GM12878 (cell line): ENCODE measurements at regions not wholly inside any gene's neighbourhood (a gene's known extent, or its start where the extent isn't known, plus 50 kb on each side); places are given as distances from the start of the nearest gene placed in this dataset.

Experiments used
- ATAC-seq: fragments of 200-7000 bp; cut with Tn5 transposase; 3 replicates; pipeline ENCODE4 v1.9.1; 2020; ENCODE audit warnings: mild to moderate bottlenecking, moderate library complexity
- BruUV-seq: library from RNA; stranded (reverse); fragments of 400-500 nt; replicated peaks from 2 replicates; lab custom pipeline; 2021; lab: Mats Ljungman, UMichigan
- CTCF ChIA-PET: fragments of 300-600 bp; sonication (Branson Sonifier 250); formaldehyde crosslinking; extraction: SDS; loops from one replicate; lab custom pipeline; 2021; ENCODE audit warnings: inconsistent platforms; lab: Yijun Ruan, JAX
- POLR2A ChIA-PET: fragments of 350-600 bp; formaldehyde crosslinking; extraction: SDS; loops from one replicate; lab custom pipeline; 2021; ENCODE audit warnings: inconsistent platforms; lab: Charles Lee
- RAD21 ChIA-PET: fragments of 300-600 bp; sonication (Branson Sonifier 250); formaldehyde crosslinking; loops from one replicate; lab custom pipeline; 2023; ENCODE audit warnings: antibody characterized with exemption; ENCODE audit not compliant: unreplicated experiment; lab: Charles Lee
- SMC1A ChIA-PET: fragments of 300-600 bp; sonication (Branson Sonifier 250); formaldehyde crosslinking; loops from one replicate; lab custom pipeline; 2023; ENCODE audit not compliant: unreplicated experiment, uncharacterized antibody; lab: Charles Lee
- DNase-seq: peaks from one replicate; pipeline ENCODE4 v3.0.0-alpha.2; 2011; ENCODE audit warnings: low read depth, low spot score
- FAIRE-seq: peaks from 3 replicates; lab custom pipeline; 2011; peaks lifted over from hg19 to GRCh38; lab: Jason Lieb, UNC
- H2AFZ ChIP-seq: 2 replicates; pipeline ENCODE4 v1.6.0; 2011; ENCODE audit warnings: low read depth, low read length, control low read depth; ENCODE audit not compliant: control insufficient read depth
- H3K27ac ChIP-seq: 2 replicates; pipeline ENCODE4 v1.5.1; 2011; ENCODE audit warnings: control low read depth; ENCODE audit not compliant: control insufficient read depth, insufficient read depth
- H3K27me3 ChIP-seq, 2 experiments: replicated peaks in 1 of 2; 2 replicates each; pipeline versions ENCODE4 v1.6.0 to v1.6.1; 2011; ENCODE audit warnings: low read length in 1 of 2; ENCODE audit not compliant: control insufficient read depth in 2 of 2, insufficient read depth in 2 of 2
- H3K36me3 ChIP-seq, 2 experiments: 2 replicates each; pipeline ENCODE4 v1.5.1; 2011; ENCODE audit warnings: low read length in 1 of 2; ENCODE audit not compliant: control insufficient read depth in 2 of 2, insufficient read depth in 2 of 2
- H3K4me1 ChIP-seq: 2 replicates; pipeline ENCODE4 v1.6.1; 2011; ENCODE audit warnings: mild to moderate bottlenecking, low read length, moderate library complexity, mixed read lengths; ENCODE audit not compliant: control insufficient read depth, insufficient read depth
- H3K4me2 ChIP-seq: 2 replicates; pipeline ENCODE4 v1.6.0; 2011; ENCODE audit warnings: control low read depth; ENCODE audit not compliant: control insufficient read depth, insufficient read depth
- H3K4me3 ChIP-seq: fragments of 200-600 bp; sonication (generic); 2 replicates; pipeline ENCODE4 v1.5.1; 2016
- H3K79me2 ChIP-seq: 2 replicates; pipeline ENCODE4 v1.6.0; 2011; ENCODE audit warnings: low read length; ENCODE audit not compliant: control insufficient read depth, insufficient read depth
- H3K9ac ChIP-seq: 2 replicates; pipeline ENCODE4 v1.8.0; 2011; ENCODE audit warnings: low read length, control low read depth, mixed read lengths; ENCODE audit not compliant: control insufficient read depth, insufficient read depth
- H3K9me3 ChIP-seq: replicated peaks from 3 replicates; pipeline ENCODE4 v1.5.1; 2011; ENCODE audit warnings: mild to moderate bottlenecking, low read length; ENCODE audit not compliant: control insufficient read depth, insufficient read depth
- H4K20me1 ChIP-seq: 2 replicates; pipeline ENCODE4 v1.6.0; 2011; ENCODE audit not compliant: control insufficient read depth, insufficient read depth
- ASH2L ChIP-seq: fragments of 300-600, 200-600 bp; sonication (generic); IDR thresholded peaks from 2 replicates; pipeline ENCODE4 v1.6.1; 2017; ENCODE audit warnings: low read depth, mild to moderate bottlenecking, borderline replicate concordance
- BACH1 ChIP-seq: fragments of 450-650 bp; IDR thresholded peaks from 2 replicates; pipeline ENCODE4 v1.6.1; 2017; ENCODE audit warnings: mild to moderate bottlenecking, borderline replicate concordance
- CUX1 ChIP-seq: IDR thresholded peaks from 2 replicates; pipeline ENCODE4 v1.6.1; 2012; ENCODE audit warnings: improper control_type of control experiment, low read depth, low read length; ENCODE audit not compliant: insufficient replicate concordance
- EED ChIP-seq: sonication (generic); IDR thresholded peaks from 2 replicates; pipeline ENCODE4 v1.6.1; 2016; ENCODE audit warnings: antibody characterized with exemption, low read depth
- EP300 ChIP-seq, 2 experiments: fragments of 150-350 bp in 1 of 2; IDR thresholded peaks; 2 replicates each; pipeline ENCODE4 v1.6.1; 2011 to 2012; ENCODE audit warnings: low read depth in 2 of 2, low read length in 2 of 2, borderline replicate concordance in 1 of 2, improper control_type of control experiment in 1 of 2, inconsistent platforms in 1 of 2; ENCODE audit not compliant: control insufficient read depth in 1 of 2
- ESRRA ChIP-seq: IDR thresholded peaks from 2 replicates; pipeline ENCODE4 v1.6.1; 2012; ENCODE audit warnings: mild to moderate bottlenecking, low read length, improper control_type of control experiment
- EZH2 ChIP-seq: IDR thresholded peaks from 2 replicates; pipeline ENCODE4 v1.6.1; 2012; ENCODE audit warnings: low read depth, mild to moderate bottlenecking, control low read depth, inconsistent platforms, low read length, borderline replicate concordance; ENCODE audit not compliant: control insufficient read depth
- HCFC1 ChIP-seq: fragments of 150-350 bp; IDR thresholded peaks from 2 replicates; pipeline ENCODE4 v1.6.1; 2014; ENCODE audit warnings: low read length
- HDAC2 ChIP-seq: fragments of 200-600 bp; sonication (generic); IDR thresholded peaks from 2 replicates; pipeline ENCODE4 v1.6.1; 2017
- LARP7 ChIP-seq: fragments of 450-650 bp; IDR thresholded peaks from 2 replicates; pipeline ENCODE4 v1.6.1; 2017; ENCODE audit warnings: mild to moderate bottlenecking
- NR2F1 ChIP-seq: fragments of 450-650 bp; conservative IDR thresholded peaks from 2 replicates; pipeline ENCODE4 v1.6.1; 2017; ENCODE audit warnings: mild to moderate bottlenecking
- PKNOX1 ChIP-seq: fragments of 450-650 bp; IDR thresholded peaks from 2 replicates; pipeline ENCODE4 v1.6.1; 2016; ENCODE audit warnings: mild to moderate bottlenecking
- RUNX3 ChIP-seq: IDR thresholded peaks from 2 replicates; pipeline ENCODE4 v1.6.1; 2012; ENCODE audit warnings: low read length, inconsistent platforms
- SRF ChIP-seq, 2 experiments: IDR thresholded peaks; 2 replicates each; pipeline ENCODE4 v1.6.1; 2011; ENCODE audit warnings: low read depth in 2 of 2, low read length in 2 of 2, mild to moderate bottlenecking in 1 of 2, moderate library complexity in 1 of 2
- TBL1XR1 ChIP-seq: IDR thresholded peaks from 2 replicates; pipeline ENCODE4 v1.6.1; 2012; ENCODE audit warnings: low read depth, low read length, improper control_type of control experiment
- ZBED1 ChIP-seq: IDR thresholded peaks from 2 replicates; pipeline ENCODE4 v1.6.1; 2016; ENCODE audit warnings: borderline replicate concordance
- ZBTB11 ChIP-seq: fragments of 450-650 bp; formaldehyde crosslinking; IDR thresholded peaks from 2 replicates; pipeline ENCODE4 v1.5.0; 2022; ENCODE audit warnings: mild to moderate bottlenecking, missing genetic modification characterization
- ZNF622 ChIP-seq: fragments of 450-650 bp; IDR thresholded peaks from 2 replicates; pipeline ENCODE4 v1.6.1; 2017; ENCODE audit warnings: mild to moderate bottlenecking, inconsistent platforms
- WGBS: methylation state at CpG from one replicate; pipeline ENCODE4 v1.1.6; 2016; ENCODE audit warnings: low lambda C conversion rate; ENCODE audit not compliant: insufficient replicate concordance, insufficient coverage; ENCODE audit errors: missing lambda C conversion rate; 5-methylcytosine and 5-hydroxymethylcytosine counted together
- in situ Hi-C: fragments of 300-500 bp; cut with MboI; formaldehyde crosslinking; loops from 9 replicates; pipeline ENCODE4 v1.14.3; 2018; ENCODE audit warnings: mixed read lengths
- intact Hi-C: fragments of 100-400 bp; cut with micrococcal nuclease; formaldehyde crosslinking; loops from one replicate; pipeline ENCODE4 v1.14.2; 2022; ENCODE audit not compliant: unreplicated experiment

GRCh38 chr6:165008971-165009370, 300.4 kb downstream of the C6orf118 start:
- POLR2A ChIA-PET: no interaction called here
- CTCF ChIA-PET: interaction anchor here (0.6 kb wide), 1 partner anchor 25 kb away, joined by 3 read pairs; no protein-coding TSS in a partner anchor
- in situ Hi-C loops: no loop called here
- TF ChIP-seq HDAC2: no peak
- TF ChIP-seq ESRRA: no peak
- TF ChIP-seq PKNOX1: no peak
- no peak for TF ChIP-seq EP300 (IDR thresholded peaks at IDR 0.05; ENCODE audit: borderline replicate concordance in 1 of 2, control insufficient read depth in 1 of 2, low read depth in 2 of 2, low read length in 2 of 2)
- no peak for TF ChIP-seq ZNF622
- no peak for TF ChIP-seq NR2F1
- no peak for TF ChIP-seq RUNX3
- TF ChIP-seq ASH2L: no peak
- TF ChIP-seq SRF (IDR thresholded peaks at IDR 0.05; ENCODE audit: low read depth in 2 of 2, low read length in 2 of 2): no peak
- TF ChIP-seq ZBED1: no peak
- TF ChIP-seq EZH2: no peak
- no peak for TF ChIP-seq CUX1
- TF ChIP-seq HCFC1: no peak
- TF ChIP-seq EED: no peak
- TF ChIP-seq LARP7: no peak
- no peak for TF ChIP-seq TBL1XR1
- TF ChIP-seq BACH1: no peak
- TF ChIP-seq ZBTB11 (CRISPR knock-in tag): no peak

More at GRCh38 chr6:165008971-165009370, 300.4 kb downstream of the C6orf118 start:
- RAD21 ChIA-PET: no interaction called here
- Histone ChIP-seq H3K9ac (no peak overlapping the region), H3K4me2 (no peak overlapping the region), H3K36me3 (no peaks in the 10 kb centered on the region), H2AFZ (no peak overlapping the region), H3K9me3 (no peaks in the 10 kb centered on the region), H3K27me3 (no peaks in the 10 kb centered on the region), H4K20me1 (no peaks in the 10 kb centered on the region), H3K4me3 (no peak overlapping the region), H3K79me2 (no peaks in the 10 kb centered on the region), H3K27ac (no peak overlapping the region), H3K4me1 (no peaks in the 10 kb centered on the region)
- FAIRE-seq (no peak), ATAC-seq (no peak), DNase-seq (no peak)
- intact Hi-C loops: no loop called here
- WGBS: 11% methylated on average over 4 of the region's 4 CpGs
- SMC1A ChIA-PET: no interaction called here
- BruUV-seq: no TSS peak
